ENCODE measurements at regions not wholly inside any gene's neighbourhood (a gene's known extent, or its start where the extent isn't known, plus 50 kb on each side); places are given as distances from the start of the nearest gene placed in this dataset.

- Histone ChIP-seq H3K9me3 (ENCODE audit: control insufficient read depth, insufficient read depth, low read depth, low read length) (no peaks in the 10 kb centered on the region), H3K36me3 (ENCODE audit: control insufficient read depth in 2 of 2, insufficient read depth in 1 of 2, low read length in 2 of 2) (no peaks in the 10 kb centered on the region), H3K4me1 (ENCODE audit: control insufficient read depth, insufficient read depth, low read length) (no peaks in the 10 kb centered on the region), H3K4me3 (ENCODE audit: low read depth, low read length) (no peak overlapping the region), H3K27ac (ENCODE audit: extremely low read depth, low read depth, low read length) (no peak overlapping the region)
- ChIA-PET CTCF (interaction anchor here (0.7 kb wide), 1 partner anchor 11 kb away, joined by 3 read pairs; no protein-coding TSS in a partner anchor), POLR2A (no interaction called here)
- TF ChIP-seq ZNF10 (tag by site-specific recombination; IDR thresholded peaks at IDR 0.05) (no peak), ZBTB17 (tag by site-specific recombination; IDR thresholded peaks at IDR 0.05) (no peak), ZNF324 (tag by site-specific recombination; IDR thresholded peaks at IDR 0.05) (no peak), ZNF239 (tag by site-specific recombination; IDR thresholded peaks at IDR 0.05) (no peak), ZNF37A (tag by site-specific recombination; IDR thresholded peaks at IDR 0.05) (no peak), PRDM2 (tag by site-specific recombination; IDR thresholded peaks at IDR 0.05; ENCODE audit: borderline replicate concordance) (no peak), ZNF664 (tag by site-specific recombination; IDR thresholded peaks at IDR 0.05) (no peak), ZFHX2 (tag by site-specific recombination; conservative IDR thresholded peaks at IDR 0.05) (no peak), SP7 (tag by site-specific recombination; IDR thresholded peaks at IDR 0.05) (no peak), ZBTB48 (tag by site-specific recombination; IDR thresholded peaks at IDR 0.05) (no peak), GLI4 (tag by site-specific recombination; IDR thresholded peaks at IDR 0.05) (no peak), ZNF140 (tag by site-specific recombination; IDR thresholded peaks at IDR 0.05) (no peak), ZNF610 (tag by site-specific recombination; IDR thresholded peaks at IDR 0.05; ENCODE audit: borderline replicate concordance) (no peak), ZNF48 (tag by site-specific recombination; IDR thresholded peaks at IDR 0.05) (no peak), IKZF3 (tag by site-specific recombination; IDR thresholded peaks at IDR 0.05) (no peak), ZNF24 (tag by site-specific recombination; IDR thresholded peaks at IDR 0.05) (no peak), ZNF624 (tag by site-specific recombination; IDR thresholded peaks at IDR 0.05) (no peak)
Measured at GRCh38 chr6:84372290-84372689, 144.8 kb upstream of the CEP162 start.

GRCh38 chr6:84371681-84372080, 144.2 kb upstream of the CEP162 start:
- H3K27ac ChIP-seq (ENCODE audit: extremely low read depth, low read depth, low read length): no peak overlapping the region
- CTCF ChIA-PET: interaction anchor here (0.7 kb wide), 2 partner anchors 10 to 597 kb away, joined by 3 read pairs; no protein-coding TSS in a partner anchor
- no peaks in the 10 kb centered on the region for H3K9me3 ChIP-seq (ENCODE audit: control insufficient read depth, insufficient read depth, low read depth, low read length)
- no peak for TF ChIP-seq ZNF18 (tag by site-specific recombination; IDR thresholded peaks at IDR 0.05)
- no peak for TF ChIP-seq ZNF677 (tag by site-specific recombination; IDR thresholded peaks at IDR 0.05)
- no peak for TF ChIP-seq ZBTB44 (tag by site-specific recombination; IDR thresholded peaks at IDR 0.05)
- no peak for TF ChIP-seq ZNF26 (tag by site-specific recombination; IDR thresholded peaks at IDR 0.05)
- no peak for TF ChIP-seq ZNF488 (tag by site-specific recombination; IDR thresholded peaks at IDR 0.05)
- no peak for TF ChIP-seq ZNF529 (tag by site-specific recombination; IDR thresholded peaks at IDR 0.05; ENCODE audit: insufficient replicate concordance)
- no peak for TF ChIP-seq ZNF747 (tag by site-specific recombination; IDR thresholded peaks at IDR 0.05)

More at GRCh38 chr6:84371681-84372080, 144.2 kb upstream of the CEP162 start:
- H3K4me1 ChIP-seq (ENCODE audit: control insufficient read depth, insufficient read depth, low read length): no peaks in the 10 kb centered on the region
- H3K36me3 ChIP-seq (ENCODE audit: control insufficient read depth in 2 of 2, insufficient read depth in 1 of 2, low read length in 2 of 2): no peaks in the 10 kb centered on the region
- POLR2A ChIA-PET: no interaction called here
- H3K4me3 ChIP-seq (ENCODE audit: low read depth, low read length): no peak overlapping the region

All from HEK293 (cell line).